ENCODE measurements at regions not wholly inside any gene's neighbourhood (a gene's known extent, or its start where the extent isn't known, plus 50 kb on each side); places are given as distances from the start of the nearest gene placed in this dataset.

GRCh38 chr1:72869873-72870272 is 587.5 kb upstream of the NEGR1 start:
- H2AK5ac ChIP-seq (ENCODE audit: low read length): no peak overlapping the region
- H3K27ac ChIP-seq (ENCODE audit: low read depth, low read length): no peak overlapping the region
- H2BK120ac ChIP-seq (ENCODE audit: low read depth, low read length): no peak overlapping the region
- H3K79me2 ChIP-seq (ENCODE audit: control insufficient read depth, insufficient read depth, low read length): no peaks in the 10 kb centered on the region
- H3K36me3 ChIP-seq (ENCODE audit: control insufficient read depth, insufficient read depth, low read length): no peaks in the 10 kb centered on the region
- H3K4me2 ChIP-seq (ENCODE audit: low read length): no peak overlapping the region
- H3K79me1 ChIP-seq (ENCODE audit: low read length): no peaks in the 10 kb centered on the region
- no peaks in the 10 kb centered on the region for H3K4me1 ChIP-seq (ENCODE audit: control insufficient read depth, low read depth, low read length)
- no peak overlapping the region for H2BK5ac ChIP-seq (ENCODE audit: low read length)
- H4K8ac ChIP-seq (ENCODE audit: low read depth, low read length): no peak overlapping the region
- no peak overlapping the region for H3K56ac ChIP-seq (ENCODE audit: low read length)
- no peak overlapping the region for H3K4ac ChIP-seq (ENCODE audit: low read depth, low read length)
- no peak overlapping the region for H3K9ac ChIP-seq (ENCODE audit: low read length)
- no peak overlapping the region for H3K4me3 ChIP-seq (ENCODE audit: low read length)
- no peak overlapping the region for H2BK15ac ChIP-seq (replicated peaks; ENCODE audit: low read depth)
- DNase-seq: no peak
- no peak overlapping the region for H4K5ac ChIP-seq (ENCODE audit: low read length)
- no peaks in the 10 kb centered on the region for H3K27me3 ChIP-seq (ENCODE audit: insufficient read depth, low read length, poor library complexity)
- no peak overlapping the region for H3K18ac ChIP-seq (ENCODE audit: low read length)
- no peak overlapping the region for H3K23ac ChIP-seq (ENCODE audit: low read length)

DNA sequence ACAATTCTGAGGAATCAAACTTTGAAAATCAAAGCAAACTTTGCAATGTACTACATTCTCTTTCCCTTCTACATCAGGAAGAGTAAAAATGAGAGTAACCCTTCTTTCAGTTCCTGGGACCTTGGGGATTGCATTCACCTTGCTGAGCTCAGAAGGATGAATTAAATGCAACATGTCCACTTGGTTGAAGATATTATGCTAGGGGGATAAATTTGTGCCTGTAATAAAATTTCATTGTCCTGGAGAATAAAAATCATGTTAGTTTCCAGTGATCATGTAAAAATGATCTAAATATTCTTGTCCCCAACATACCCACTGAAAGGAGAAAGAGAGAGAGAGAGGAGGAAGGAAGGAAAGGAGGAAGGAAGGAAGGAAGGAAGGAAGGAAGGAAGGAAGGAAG is 587.1 kb upstream of the NEGR1 start:
- Histone ChIP-seq H3K56ac (ENCODE audit: low read length) (no peak overlapping the region), H3K4me1 (ENCODE audit: control insufficient read depth, low read depth, low read length) (no peaks in the 10 kb centered on the region), H3K27me3 (ENCODE audit: insufficient read depth, low read length, poor library complexity) (no peaks in the 10 kb centered on the region), H4K5ac (ENCODE audit: low read length) (no peak overlapping the region), H3K79me2 (ENCODE audit: control insufficient read depth, insufficient read depth, low read length) (no peaks in the 10 kb centered on the region), H3K4ac (ENCODE audit: low read depth, low read length) (no peak overlapping the region), H2AK5ac (ENCODE audit: low read length) (no peak overlapping the region), H3K36me3 (ENCODE audit: control insufficient read depth, insufficient read depth, low read length) (no peaks in the 10 kb centered on the region), H3K23ac (ENCODE audit: low read length) (no peak overlapping the region), H3K4me3 (ENCODE audit: low read length) (no peak overlapping the region), H4K8ac (ENCODE audit: low read depth, low read length) (no peak overlapping the region), H2BK120ac (ENCODE audit: low read depth, low read length) (no peak overlapping the region), H3K9ac (ENCODE audit: low read length) (no peak overlapping the region), H3K79me1 (ENCODE audit: low read length) (no peaks in the 10 kb centered on the region), H2BK15ac (replicated peaks; ENCODE audit: low read depth) (no peak overlapping the region), H3K18ac (ENCODE audit: low read length) (no peak overlapping the region), H3K27ac (ENCODE audit: low read depth, low read length) (no peak overlapping the region), H3K4me2 (ENCODE audit: low read length) (no peak overlapping the region), H2BK5ac (ENCODE audit: low read length) (no peak overlapping the region)
- no peak for DNase-seq

GRCh38 chr1:72851597-72851996 is 569.3 kb upstream of the NEGR1 start:
- Histone ChIP-seq H3K4me1 (ENCODE audit: control insufficient read depth, low read depth, low read length) (no peaks in the 10 kb centered on the region), H3K4ac (ENCODE audit: low read depth, low read length) (no peak overlapping the region), H3K4me3 (ENCODE audit: low read length) (no peak overlapping the region), H2BK120ac (ENCODE audit: low read depth, low read length) (no peak overlapping the region), H3K9ac (ENCODE audit: low read length) (no peak overlapping the region), H3K79me1 (ENCODE audit: low read length) (no peaks in the 10 kb centered on the region), H3K23ac (ENCODE audit: low read length) (no peak overlapping the region), H2AK5ac (ENCODE audit: low read length) (no peak overlapping the region), H3K79me2 (ENCODE audit: control insufficient read depth, insufficient read depth, low read length) (no peaks in the 10 kb centered on the region), H2BK15ac (replicated peaks; ENCODE audit: low read depth) (no peak overlapping the region), H3K4me2 (ENCODE audit: low read length) (no peak overlapping the region), H4K5ac (ENCODE audit: low read length) (no peak overlapping the region), H3K27ac (ENCODE audit: low read depth, low read length) (no peak overlapping the region), H4K8ac (ENCODE audit: low read depth, low read length) (no peak overlapping the region), H3K56ac (ENCODE audit: low read length) (no peak overlapping the region), H2BK5ac (ENCODE audit: low read length) (no peak overlapping the region), H3K36me3 (ENCODE audit: control insufficient read depth, insufficient read depth, low read length) (no peaks in the 10 kb centered on the region), H3K27me3 (ENCODE audit: insufficient read depth, low read length, poor library complexity) (no peaks in the 10 kb centered on the region), H3K18ac (ENCODE audit: low read length) (no peak overlapping the region)
- DNase-seq: peak; percentile 20
- no CpG with 5 or more reads among the region's 4 CpGs for WGBS (ENCODE audit: extremely low coverage, insufficient coverage, low lambda C conversion rate)

GRCh38 chr1:72848997-72849396 is 566.7 kb upstream of the NEGR1 start:
- Histone ChIP-seq H3K23ac (ENCODE audit: low read length) (no peak overlapping the region), H4K8ac (ENCODE audit: low read depth, low read length) (no peak overlapping the region), H3K56ac (ENCODE audit: low read length) (no peak overlapping the region), H2AK5ac (ENCODE audit: low read length) (no peak overlapping the region), H3K9ac (ENCODE audit: low read length) (no peak overlapping the region), H3K4me1 (ENCODE audit: control insufficient read depth, low read depth, low read length) (no peaks in the 10 kb centered on the region), H3K27ac (ENCODE audit: low read depth, low read length) (no peak overlapping the region), H3K27me3 (ENCODE audit: insufficient read depth, low read length, poor library complexity) (no peaks in the 10 kb centered on the region), H3K4me3 (ENCODE audit: low read length) (no peak overlapping the region), H3K36me3 (ENCODE audit: control insufficient read depth, insufficient read depth, low read length) (no peaks in the 10 kb centered on the region), H3K4me2 (ENCODE audit: low read length) (no peak overlapping the region), H3K79me1 (ENCODE audit: low read length) (no peaks in the 10 kb centered on the region), H2BK15ac (replicated peaks; ENCODE audit: low read depth) (no peak overlapping the region), H3K18ac (ENCODE audit: low read length) (no peak overlapping the region), H3K4ac (ENCODE audit: low read depth, low read length) (no peak overlapping the region), H4K5ac (ENCODE audit: low read length) (no peak overlapping the region), H2BK5ac (ENCODE audit: low read length) (no peak overlapping the region), H3K79me2 (ENCODE audit: control insufficient read depth, insufficient read depth, low read length) (no peaks in the 10 kb centered on the region), H2BK120ac (ENCODE audit: low read depth, low read length) (no peak overlapping the region)
- no CpG with 5 or more reads among the region's 3 CpGs for WGBS (ENCODE audit: extremely low coverage, insufficient coverage, low lambda C conversion rate)
- no peak for DNase-seq

GRCh38 chr1:72847651-72848050 is 565.3 kb upstream of the NEGR1 start:
- Histone ChIP-seq H3K27ac (ENCODE audit: low read depth, low read length) (no peak overlapping the region), H3K79me2 (ENCODE audit: control insufficient read depth, insufficient read depth, low read length) (no peaks in the 10 kb centered on the region), H3K27me3 (ENCODE audit: insufficient read depth, low read length, poor library complexity) (no peaks in the 10 kb centered on the region), H3K4me1 (ENCODE audit: control insufficient read depth, low read depth, low read length) (no peaks in the 10 kb centered on the region), H2BK120ac (ENCODE audit: low read depth, low read length) (no peak overlapping the region), H4K5ac (ENCODE audit: low read length) (no peak overlapping the region), H2BK15ac (replicated peaks; ENCODE audit: low read depth) (no peak overlapping the region), H3K56ac (ENCODE audit: low read length) (no peak overlapping the region), H3K4me2 (ENCODE audit: low read length) (no peak overlapping the region), H4K8ac (ENCODE audit: low read depth, low read length) (no peak overlapping the region), H3K36me3 (ENCODE audit: control insufficient read depth, insufficient read depth, low read length) (no peaks in the 10 kb centered on the region), H3K9ac (ENCODE audit: low read length) (no peak overlapping the region), H3K79me1 (ENCODE audit: low read length) (no peaks in the 10 kb centered on the region), H2BK5ac (ENCODE audit: low read length) (no peak overlapping the region), H3K23ac (ENCODE audit: low read length) (no peak overlapping the region), H3K4me3 (ENCODE audit: low read length) (no peak overlapping the region), H3K18ac (ENCODE audit: low read length) (no peak overlapping the region), H2AK5ac (ENCODE audit: low read length) (no peak overlapping the region), H3K4ac (ENCODE audit: low read depth, low read length) (no peak overlapping the region)
- no peak for DNase-seq
- no CpG with 5 or more reads among the region's 3 CpGs for WGBS (ENCODE audit: extremely low coverage, insufficient coverage, low lambda C conversion rate)

DNA sequence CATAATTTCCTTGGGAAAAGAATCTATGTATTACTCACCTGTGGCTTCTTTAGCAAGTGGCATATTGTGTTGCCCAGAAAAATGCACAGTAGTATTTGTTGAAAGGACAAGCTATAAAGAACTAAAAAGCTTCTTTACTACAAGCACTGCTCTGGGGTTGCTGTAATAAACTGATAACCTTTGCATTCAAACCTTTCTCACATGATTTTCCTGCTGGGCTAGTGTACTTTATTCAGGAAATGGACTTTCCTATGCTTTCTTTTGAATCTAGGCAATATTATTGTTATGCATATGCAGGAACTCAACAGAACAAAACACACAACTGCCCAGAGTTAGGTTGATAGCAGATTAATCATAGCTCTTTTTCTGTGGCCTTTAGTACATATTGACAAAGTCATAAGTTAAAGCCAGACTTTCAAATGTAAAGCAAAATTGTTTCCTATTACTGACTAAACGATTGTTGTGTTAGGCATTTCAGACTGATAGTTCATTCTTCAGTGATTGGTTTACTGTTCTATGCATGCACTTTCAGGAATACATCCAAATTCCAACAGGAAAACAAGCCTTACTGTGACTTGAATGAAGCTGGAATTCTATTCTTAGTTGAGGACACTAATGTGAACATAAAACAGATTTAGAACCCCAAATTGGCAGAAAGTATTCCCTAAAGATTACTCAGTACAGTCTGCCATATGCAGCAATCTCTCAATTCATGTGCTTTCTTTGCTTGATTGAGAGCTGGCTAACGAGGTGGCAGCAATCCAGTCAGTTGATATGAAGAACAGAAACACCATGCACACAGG is 564.3 kb upstream of the NEGR1 start:
- Histone ChIP-seq H4K5ac (ENCODE audit: low read length) (no peak overlapping the region), H4K8ac (ENCODE audit: low read depth, low read length) (no peak overlapping the region)
- WGBS (ENCODE audit: extremely low coverage, insufficient coverage, low lambda C conversion rate): no CpG with 5 or more reads among the region's 2 CpGs

More for the DNA sequence above, 564.3 kb upstream of the NEGR1 start:
- Histone ChIP-seq H2BK5ac (ENCODE audit: low read length) (no peak overlapping the region), H3K27me3 (ENCODE audit: insufficient read depth, low read length, poor library complexity) (no peaks in the 10 kb centered on the region), H3K23ac (ENCODE audit: low read length) (no peak overlapping the region), H3K4me2 (ENCODE audit: low read length) (no peak overlapping the region), H3K4me3 (ENCODE audit: low read length) (no peak overlapping the region), H2AK5ac (ENCODE audit: low read length) (no peak overlapping the region), H3K4ac (ENCODE audit: low read depth, low read length) (no peak overlapping the region), H3K4me1 (ENCODE audit: control insufficient read depth, low read depth, low read length) (no peaks in the 10 kb centered on the region), H3K79me2 (ENCODE audit: control insufficient read depth, insufficient read depth, low read length) (no peaks in the 10 kb centered on the region), H3K79me1 (ENCODE audit: low read length) (no peaks in the 10 kb centered on the region), H3K18ac (ENCODE audit: low read length) (no peak overlapping the region), H3K36me3 (ENCODE audit: control insufficient read depth, insufficient read depth, low read length) (no peaks in the 10 kb centered on the region), H3K56ac (ENCODE audit: low read length) (no peak overlapping the region), H3K27ac (ENCODE audit: low read depth, low read length) (no peak overlapping the region), H3K9ac (ENCODE audit: low read length) (no peak overlapping the region), H2BK120ac (ENCODE audit: low read depth, low read length) (no peak overlapping the region), H2BK15ac (replicated peaks; ENCODE audit: low read depth) (no peak overlapping the region)
- DNase-seq: no peak

Measured in mesendoderm (in vitro differentiated cells).